Suprapubic skin (tissue), 4 donors: ENCODE measurements at regions not wholly inside any gene's neighbourhood (a gene's known extent, or its start where the extent isn't known, plus 50 kb on each side); places are given as distances from the start of the nearest gene placed in this dataset.

Experiments
- DNase-seq, 2 donors: peaks; one replicate each; pipeline ENCODE4 v3.0.0-alpha.2; 2019; ENCODE audit warnings: low spot score in 2 of 2
- H3K27ac ChIP-seq: fragments of 200-600 bp; sonication (generic); one replicate; pipeline ENCODE4 v1.5.1; 2019
- H3K27me3 ChIP-seq: fragments of 200-600 bp; sonication (generic); one replicate; pipeline ENCODE4 v1.5.1; 2019
- H3K36me3 ChIP-seq: fragments of 200-600 bp; sonication (generic); one replicate; pipeline ENCODE4 v1.5.1; 2019
- H3K4me1 ChIP-seq: fragments of 200-600 bp; sonication (generic); one replicate; pipeline ENCODE4 v1.5.1; 2019
- H3K4me3 ChIP-seq: fragments of 200-600 bp; sonication (generic); one replicate; pipeline ENCODE4 v1.5.1; 2019; ENCODE audit warnings: mild to moderate bottlenecking
- H3K9me3 ChIP-seq: fragments of 200-600 bp; sonication (generic); one replicate; pipeline ENCODE4 v1.5.1; 2019
- CTCF ChIP-seq, 2 donors: fragments of 200-600 bp in 1 of 2; fragments of 450-650 bp in 1 of 2; sonication (generic) in 1 of 2; IDR thresholded peaks; one replicate each; pipeline ENCODE4 v1.5.1; 2016 to 2019; ENCODE audit warnings: antibody characterized with exemption in 2 of 2, mild to moderate bottlenecking in 1 of 2, moderate library complexity in 1 of 2
- EP300 ChIP-seq: sonication (generic); formaldehyde crosslinking; IDR thresholded peaks from one replicate; pipeline ENCODE4 v1.6.1; 2017; ENCODE audit warnings: antibody characterized with exemption
- POLR2A ChIP-seq, 2 donors: fragments of 450-650 bp; IDR thresholded peaks; one replicate each; pipeline ENCODE4 v1.6.1; 2017; ENCODE audit warnings: antibody characterized with exemption in 2 of 2, mild to moderate bottlenecking in 2 of 2, moderate library complexity in 2 of 2
- POLR2AphosphoS5 ChIP-seq, 3 donors: sonication (generic); formaldehyde crosslinking; IDR thresholded peaks; one replicate each; pipeline ENCODE4 v1.6.1; 2017; ENCODE audit warnings: antibody characterized with exemption in 3 of 3
- WGBS: methylation state at CpG from one replicate; pipeline ENCODE4 v1.1.5; 2018; 5-methylcytosine and 5-hydroxymethylcytosine counted together

GRCh38 chr2:19529677-19530076, 171.3 kb upstream of the OSR1 start:
- WGBS, result 72% methylated on average over 3 of the region's 3 CpGs
- no peaks in the 10 kb centered on the region for H3K4me1 ChIP-seq
- no peaks in the 10 kb centered on the region for H3K9me3 ChIP-seq
- TF ChIP-seq POLR2A (IDR thresholded peaks at IDR 0.05), result no peak
- no peak for TF ChIP-seq EP300
- TF ChIP-seq POLR2AphosphoS5 (IDR thresholded peaks at IDR 0.05), result no peak
- no peak for TF ChIP-seq CTCF (IDR thresholded peaks at IDR 0.05)
- no peaks in the 10 kb centered on the region for H3K27me3 ChIP-seq
- H3K27ac ChIP-seq, result no peak overlapping the region
- H3K4me3 ChIP-seq, result no peak overlapping the region
- H3K36me3 ChIP-seq, result no peaks in the 10 kb centered on the region
- no peak for DNase-seq

GRCh38 chr2:19527771-19528170, 169.3 kb upstream of the OSR1 start:
- no peaks in the 10 kb centered on the region for H3K27me3 ChIP-seq
- DNase-seq, result no peak
- H3K27ac ChIP-seq, result no peak overlapping the region
- WGBS, result 81% methylated on average over 2 of the region's 2 CpGs
- no peaks in the 10 kb centered on the region for H3K4me1 ChIP-seq
- no peak overlapping the region for H3K4me3 ChIP-seq
- no peaks in the 10 kb centered on the region for H3K36me3 ChIP-seq
- no peak for TF ChIP-seq EP300
- TF ChIP-seq POLR2AphosphoS5 (IDR thresholded peaks at IDR 0.05), result no peak
- no peak for TF ChIP-seq POLR2A (IDR thresholded peaks at IDR 0.05)
- no peak for TF ChIP-seq CTCF (IDR thresholded peaks at IDR 0.05)
- no peaks in the 10 kb centered on the region for H3K9me3 ChIP-seq

- 42% methylated on average over 2 of the region's 2 CpGs for WGBS
- H3K4me1 ChIP-seq, result no peaks in the 10 kb centered on the region
Observed at GRCh38 chr2:19525313-19525712, 166.9 kb upstream of the OSR1 start.

GRCh38 chr2:19519045-19519444, 160.6 kb upstream of the OSR1 start:
- Histone ChIP-seq H3K9me3 (no peaks in the 10 kb centered on the region), H3K4me1 (no peaks in the 10 kb centered on the region), H3K27ac (no peak overlapping the region), H3K4me3 (no peak overlapping the region), H3K27me3 (no peaks in the 10 kb centered on the region), H3K36me3 (no peaks in the 10 kb centered on the region)
- WGBS, result 80% methylated on average over 2 of the region's 2 CpGs
- TF ChIP-seq POLR2AphosphoS5 (IDR thresholded peaks at IDR 0.05), result no peak
- TF ChIP-seq CTCF (IDR thresholded peaks at IDR 0.05), result no peak
- no peak for TF ChIP-seq POLR2A (IDR thresholded peaks at IDR 0.05)
- no peak for TF ChIP-seq EP300
- no peak for DNase-seq

More at GRCh38 chr2:19525313-19525712, 166.9 kb upstream of the OSR1 start:
- Histone ChIP-seq H3K9me3 (no peaks in the 10 kb centered on the region), H3K27me3 (no peaks in the 10 kb centered on the region), H3K36me3 (no peaks in the 10 kb centered on the region), H3K4me3 (no peak overlapping the region), H3K27ac (no peak overlapping the region)
- TF ChIP-seq EP300, result no peak
- no peak for TF ChIP-seq POLR2AphosphoS5 (IDR thresholded peaks at IDR 0.05)
- no peak for TF ChIP-seq POLR2A (IDR thresholded peaks at IDR 0.05)
- TF ChIP-seq CTCF (IDR thresholded peaks at IDR 0.05), result no peak
- DNase-seq, result no peak

GRCh38 chr2:19507137-19507536, 148.7 kb upstream of the OSR1 start:
- Histone ChIP-seq H3K4me1 (no peaks in the 10 kb centered on the region), H3K4me3 (no peak overlapping the region), H3K27ac (no peak overlapping the region), H3K27me3 (no peaks in the 10 kb centered on the region), H3K36me3 (no peaks in the 10 kb centered on the region), H3K9me3 (no peaks in the 10 kb centered on the region)
- no peak for DNase-seq
- TF ChIP-seq POLR2AphosphoS5 (IDR thresholded peaks at IDR 0.05) (no peak), POLR2A (IDR thresholded peaks at IDR 0.05) (no peak), EP300 (no peak), CTCF (IDR thresholded peaks at IDR 0.05) (no peak)
- WGBS, result 87% methylated on average over 2 of the region's 2 CpGs
